ENCODE measurements at regions not wholly inside any gene's neighbourhood (a gene's known extent, or its start where the extent isn't known, plus 50 kb on each side); places are given as distances from the start of the nearest gene placed in this dataset.

- TF ChIP-seq CTCF (conservative IDR thresholded peaks at IDR 0.05; ENCODE audit: low read length) = no peak
- TF ChIP-seq EZH2phosphoT487 (IDR thresholded peaks at IDR 0.05; ENCODE audit: borderline replicate concordance, low read depth, low read length) = no peak
These were observed 84.3 kb upstream of the SMC2 start for GRCh38 chr9:104009826-104010225.

Data from OCI-LY7 (cell line).